Mesothelial cell of epicardium (in vitro differentiated cells): ENCODE measurements at regions not wholly inside any gene's neighbourhood (a gene's known extent, or its start where the extent isn't known, plus 50 kb on each side); places are given as distances from the start of the nearest gene placed in this dataset.
"Not testable (repeated sequence)": the region's sequence is repeated elsewhere in the genome, so short reads cannot be mapped to it uniquely, and the experiment has no call there.

ENCODE experiments used
- DNase-seq, 2 experiments: peaks; one replicate each; pipeline ENCODE4 v3.0.0; 2021; ENCODE audit warnings: low spot score in 2 of 2; ENCODE audit not compliant: unreplicated experiment in 2 of 2
- H3K27ac Mint-ChIP-seq: 2 replicates; pipeline ENCODE4 v1.8.0; 2021; ENCODE audit warnings: mixed read lengths
- H3K27me3 Mint-ChIP-seq: 2 replicates; pipeline ENCODE4 v1.8.0; 2021; ENCODE audit warnings: low read depth, mixed read lengths
- H3K36me3 Mint-ChIP-seq: 2 replicates; pipeline ENCODE4 v1.8.0; 2021; ENCODE audit warnings: mixed read lengths
- H3K4me1 Mint-ChIP-seq: 2 replicates; pipeline ENCODE4 v1.8.0; 2021; ENCODE audit warnings: mixed read lengths
- H3K4me3 Mint-ChIP-seq: 2 replicates; pipeline ENCODE4 v1.8.0; 2021; ENCODE audit warnings: mild to moderate bottlenecking, moderate library complexity, mixed read lengths
- H3K9me3 Mint-ChIP-seq: 2 replicates; pipeline ENCODE4 v1.8.0; 2021; ENCODE audit warnings: mixed read lengths
- TF ChIP-seq, protein P1 (sequence below): fragments of 200-600 bp; sonication (generic); IDR thresholded peaks from one replicate; pipeline ENCODE4 v1.5.0; 2021; ENCODE audit warnings: antibody characterized with exemption; ENCODE audit not compliant: unreplicated experiment

DNA sequence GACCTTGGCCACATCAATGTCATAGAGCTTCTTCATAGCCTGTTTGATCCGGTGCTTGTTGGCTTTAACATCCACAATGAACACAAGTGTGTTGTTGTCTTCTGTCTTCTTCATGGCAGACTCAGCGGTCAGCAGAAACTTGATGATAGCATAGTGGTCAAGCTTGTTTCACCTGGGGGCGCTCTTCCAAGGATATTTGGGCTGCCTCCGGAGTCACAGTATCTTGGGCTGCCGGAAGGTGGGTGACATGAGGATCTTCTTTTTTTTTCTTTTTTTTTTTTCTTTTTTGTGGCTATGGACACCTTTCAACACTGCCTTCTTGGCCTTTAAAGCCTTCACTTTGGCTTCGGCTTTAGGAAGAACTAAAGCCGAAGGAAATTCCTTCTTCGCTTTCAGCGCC lies 244.6 kb downstream of the GJA1 start:
- DNase-seq: no peak
- no peaks in the 10 kb centered on the region for H3K36me3 Mint-ChIP-seq
- no peaks in the 10 kb centered on the region for H3K27me3 Mint-ChIP-seq
- H3K27ac Mint-ChIP-seq: no peak overlapping the region
- no peak overlapping the region for H3K4me3 Mint-ChIP-seq
- no peaks in the 10 kb centered on the region for H3K9me3 Mint-ChIP-seq
- TF ChIP-seq, protein P1, sequence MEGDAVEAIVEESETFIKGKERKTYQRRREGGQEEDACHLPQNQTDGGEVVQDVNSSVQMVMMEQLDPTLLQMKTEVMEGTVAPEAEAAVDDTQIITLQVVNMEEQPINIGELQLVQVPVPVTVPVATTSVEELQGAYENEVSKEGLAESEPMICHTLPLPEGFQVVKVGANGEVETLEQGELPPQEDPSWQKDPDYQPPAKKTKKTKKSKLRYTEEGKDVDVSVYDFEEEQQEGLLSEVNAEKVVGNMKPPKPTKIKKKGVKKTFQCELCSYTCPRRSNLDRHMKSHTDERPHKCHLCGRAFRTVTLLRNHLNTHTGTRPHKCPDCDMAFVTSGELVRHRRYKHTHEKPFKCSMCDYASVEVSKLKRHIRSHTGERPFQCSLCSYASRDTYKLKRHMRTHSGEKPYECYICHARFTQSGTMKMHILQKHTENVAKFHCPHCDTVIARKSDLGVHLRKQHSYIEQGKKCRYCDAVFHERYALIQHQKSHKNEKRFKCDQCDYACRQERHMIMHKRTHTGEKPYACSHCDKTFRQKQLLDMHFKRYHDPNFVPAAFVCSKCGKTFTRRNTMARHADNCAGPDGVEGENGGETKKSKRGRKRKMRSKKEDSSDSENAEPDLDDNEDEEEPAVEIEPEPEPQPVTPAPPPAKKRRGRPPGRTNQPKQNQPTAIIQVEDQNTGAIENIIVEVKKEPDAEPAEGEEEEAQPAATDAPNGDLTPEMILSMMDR: no peak
- peaks cover 7% of the 10 kb centered on the region for H3K4me1 Mint-ChIP-seq

DNA sequence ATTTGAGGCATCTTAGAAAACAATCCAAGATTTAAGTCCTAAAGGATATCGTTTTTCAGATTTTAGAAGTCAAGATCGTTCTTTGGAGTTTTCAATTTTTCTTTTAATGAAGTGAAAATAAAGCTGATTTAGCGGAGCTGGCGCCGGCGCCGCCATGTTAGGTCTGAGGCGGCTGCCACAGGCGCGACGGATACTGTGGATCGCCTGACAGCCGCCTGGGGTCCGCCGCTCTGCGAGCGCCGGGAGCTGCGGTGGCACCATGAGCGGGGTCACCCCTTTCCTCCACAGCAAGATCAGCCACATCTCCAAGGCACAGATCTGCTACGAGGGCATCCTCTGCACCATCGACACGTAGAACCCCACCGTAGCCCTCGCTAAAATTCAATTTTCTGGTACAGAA lies 247.2 kb downstream of the GJA1 start:
- Mint-ChIP-seq H3K4me1 (peaks cover 2% of the 10 kb centered on the region), H3K36me3 (no peaks in the 10 kb centered on the region), H3K27me3 (no peaks in the 10 kb centered on the region), H3K4me3 (no peak overlapping the region), H3K27ac (no peak overlapping the region), H3K9me3 (no peaks in the 10 kb centered on the region)
- no peak for DNase-seq
- TF ChIP-seq, protein P1: no peak

DNA sequence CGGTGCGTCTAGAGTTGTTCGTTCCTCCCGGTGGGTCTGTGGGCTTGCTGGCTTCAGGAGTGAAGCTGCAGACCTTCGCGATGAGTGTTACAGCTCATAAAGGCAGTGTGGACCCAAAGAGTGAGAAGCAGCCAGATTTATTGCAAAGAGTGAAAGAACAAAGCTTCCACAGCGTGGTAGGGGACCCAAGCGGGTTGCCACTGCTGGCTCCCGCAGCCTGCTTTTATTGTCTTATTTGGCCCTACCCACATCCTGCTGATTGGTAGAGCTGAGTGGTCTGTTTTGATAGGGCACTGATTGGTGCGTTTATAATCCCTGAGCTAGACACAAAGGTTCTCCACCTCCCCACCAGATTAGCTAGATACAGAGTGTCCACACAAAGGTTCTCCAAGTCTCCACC lies 250.4 kb downstream of the GJA1 start:
- DNase-seq, H3K9me3 Mint-ChIP-seq, H3K27ac Mint-ChIP-seq, H3K4me3 Mint-ChIP-seq, H3K27me3 Mint-ChIP-seq, H3K36me3 Mint-ChIP-seq: not testable (repeated sequence)
- peaks cover 19% of the 10 kb centered on the region for H3K4me1 Mint-ChIP-seq

DNA sequence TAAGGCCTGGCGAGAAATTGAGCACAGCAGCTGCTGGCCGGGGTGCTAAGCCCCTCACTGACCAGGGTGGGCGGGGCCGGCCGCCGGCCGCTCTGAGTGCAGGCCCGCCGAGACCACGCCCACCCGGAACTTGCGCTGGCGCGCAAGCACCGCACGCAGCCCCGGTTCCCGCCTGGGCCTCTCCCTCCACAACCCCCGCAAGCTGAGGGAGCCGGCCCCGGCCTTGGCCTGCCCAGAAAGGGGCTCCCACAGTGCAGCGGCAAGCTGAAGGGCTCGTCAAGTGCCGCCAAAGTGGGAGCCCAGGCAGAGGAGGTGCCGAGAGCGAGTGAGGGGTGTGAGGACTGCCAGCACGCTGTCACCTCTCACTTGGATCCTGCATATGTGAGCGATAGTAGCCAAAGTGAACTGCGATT lies 251.2 kb downstream of the GJA1 start:
- TF ChIP-seq, protein P1: no peak
- H3K36me3 Mint-ChIP-seq: no peaks in the 10 kb centered on the region
- H3K9me3 Mint-ChIP-seq: no peaks in the 10 kb centered on the region
- no peaks in the 10 kb centered on the region for H3K27me3 Mint-ChIP-seq
- DNase-seq: no peak
- peaks cover 27% of the 10 kb centered on the region for H3K4me1 Mint-ChIP-seq
- H3K4me3 Mint-ChIP-seq: no peak overlapping the region
- H3K27ac Mint-ChIP-seq: no peak overlapping the region

DNA sequence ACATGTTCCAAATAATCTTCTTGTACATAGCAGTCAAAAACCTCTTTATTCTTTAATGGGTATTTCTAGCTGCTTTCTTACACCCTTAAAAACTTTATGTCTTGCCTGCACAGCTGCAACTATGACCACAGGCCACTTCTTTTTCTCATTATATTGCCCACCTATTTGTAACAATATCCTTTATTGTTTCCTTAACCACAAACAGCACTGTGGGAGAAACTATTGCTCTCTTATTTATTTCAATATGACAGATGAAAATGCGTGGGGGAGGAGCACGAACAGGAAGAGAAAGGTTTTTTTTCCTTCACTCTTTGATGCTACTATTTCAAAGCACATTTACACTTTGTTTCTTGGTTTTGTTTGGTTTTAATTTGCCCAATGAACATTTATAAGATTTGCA lies 253.5 kb downstream of the GJA1 start:
- TF ChIP-seq, protein P1: no peak
- Mint-ChIP-seq H3K27me3 (no peaks in the 10 kb centered on the region), H3K9me3 (no peaks in the 10 kb centered on the region), H3K4me1 (peaks cover 34% of the 10 kb centered on the region), H3K36me3 (no peaks in the 10 kb centered on the region), H3K4me3 (no peak overlapping the region), H3K27ac (no peak overlapping the region)
- DNase-seq: no peak

DNA sequence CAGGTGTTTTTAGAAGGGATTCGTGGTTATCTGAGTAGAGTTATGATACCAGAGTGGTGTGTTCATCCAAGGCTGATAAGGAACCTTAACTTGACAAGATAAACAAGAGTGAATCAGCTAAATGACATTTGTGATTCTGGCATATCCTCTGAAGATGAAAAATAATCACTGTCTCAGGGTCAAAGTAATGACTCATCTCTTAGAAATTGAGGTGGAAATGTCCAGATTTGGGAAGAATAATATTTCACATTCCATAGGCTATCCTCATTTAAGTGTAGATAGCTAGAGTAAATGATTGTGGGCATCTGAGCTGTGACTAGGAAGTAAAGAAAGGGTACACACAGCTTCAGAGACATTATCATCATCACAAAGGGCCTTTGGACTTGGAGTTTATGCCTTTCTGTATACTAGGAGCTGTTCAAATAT lies 255.7 kb downstream of the GJA1 start:
- no peak for DNase-seq
- H3K4me3 Mint-ChIP-seq: no peak overlapping the region
- TF ChIP-seq, protein P1: no peak
- H3K27me3 Mint-ChIP-seq: no peaks in the 10 kb centered on the region
- no peaks in the 10 kb centered on the region for H3K36me3 Mint-ChIP-seq
- H3K4me1 Mint-ChIP-seq: peaks cover 45% of the 10 kb centered on the region
- peak overlapping the region; percentile 84 for H3K27ac Mint-ChIP-seq
- no peaks in the 10 kb centered on the region for H3K9me3 Mint-ChIP-seq
